ENCODE measurements at regions not wholly inside any gene's neighbourhood (a gene's known extent, or its start where the extent isn't known, plus 50 kb on each side); places are given as distances from the start of the nearest gene placed in this dataset.

- no peak for TF ChIP-seq CTCF (IDR thresholded peaks at IDR 0.05)
- no peak for TF ChIP-seq POLR2AphosphoS5 (IDR thresholded peaks at IDR 0.05)
- no peak for TF ChIP-seq POLR2A (IDR thresholded peaks at IDR 0.05)
- TF ChIP-seq EP300 (IDR thresholded peaks at IDR 0.05; ENCODE audit: low read depth) = no peak
Observed at GRCh38 chr6:78615430-78615904, 251.9 kb upstream of the IRAK1BP1 start.

All from transverse colon (tissue), 4 donors.